NCI-H2029 treated with DMSO at 0.1 percent for 48 hours (cell line): ENCODE measurements at regions not wholly inside any gene's neighbourhood (a gene's known extent, or its start where the extent isn't known, plus 50 kb on each side); places are given as distances from the start of the nearest gene placed in this dataset.
"Not testable (repeated sequence)": the region's sequence is repeated elsewhere in the genome, so short reads cannot be mapped to it uniquely, and the experiment has no call there.

Source experiments
- DNase-seq: peaks from one replicate; lab custom pipeline; 2025; lab: John Stamatoyannopoulos, UW

DNA sequence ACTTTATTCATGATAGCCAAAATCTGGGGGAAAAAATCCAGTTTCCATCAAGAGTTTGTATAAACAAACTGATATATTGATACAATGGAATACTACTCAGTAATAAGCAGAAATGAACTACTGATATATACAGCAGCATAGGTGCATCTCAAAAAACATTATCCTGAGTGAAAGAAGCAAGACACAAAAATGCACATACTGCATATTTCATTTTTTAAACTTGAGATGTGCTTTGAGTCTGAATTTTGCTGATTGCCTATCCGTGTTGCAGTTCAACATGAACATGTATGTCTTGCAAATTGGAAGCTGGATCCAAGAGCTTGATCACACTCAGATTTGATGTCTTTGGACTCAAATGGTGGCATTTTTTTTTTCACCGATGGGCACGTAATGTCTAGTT is 132.4 kb downstream of the TSEN15 start:
- no peak for DNase-seq

DNA sequence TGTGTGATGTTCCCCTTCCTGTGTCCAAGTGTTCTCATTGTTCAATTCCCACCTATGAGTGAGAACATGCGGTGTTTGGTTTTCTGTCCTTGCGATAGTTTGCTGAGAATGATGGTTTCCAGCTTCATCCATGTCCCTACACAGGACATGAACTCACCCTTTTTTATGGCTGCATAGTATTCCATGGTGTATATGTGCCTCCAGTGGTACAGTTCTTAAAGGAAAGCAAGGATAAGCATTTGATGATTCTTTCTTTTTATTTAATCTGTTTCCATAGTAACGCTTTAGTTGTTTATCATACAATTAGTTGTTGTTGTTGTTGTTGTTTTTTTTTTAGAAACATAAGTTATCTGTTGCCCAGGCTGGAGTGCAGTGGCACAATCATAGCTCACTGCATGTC is 133.1 kb downstream of the TSEN15 start:
- not testable (repeated sequence) for DNase-seq

DNA sequence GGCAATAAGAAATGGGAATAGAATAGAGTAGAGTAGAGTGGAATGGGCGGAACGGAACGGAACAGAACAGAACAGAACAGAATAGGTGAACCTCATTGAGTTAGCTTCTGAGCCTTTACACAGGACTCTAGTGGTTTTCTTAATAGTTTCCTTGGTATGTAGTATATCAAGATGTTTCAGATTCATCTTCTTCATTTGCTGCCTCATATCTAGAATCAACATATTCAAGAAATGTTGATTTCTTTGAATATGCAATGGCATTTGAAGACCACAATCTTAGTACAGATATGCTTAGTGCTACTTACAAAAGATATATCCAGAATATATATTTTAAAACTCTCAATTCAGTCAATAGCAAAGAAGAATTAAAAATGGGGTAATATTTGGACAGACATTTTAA is 133.8 kb downstream of the TSEN15 start:
- no peak for DNase-seq

DNA sequence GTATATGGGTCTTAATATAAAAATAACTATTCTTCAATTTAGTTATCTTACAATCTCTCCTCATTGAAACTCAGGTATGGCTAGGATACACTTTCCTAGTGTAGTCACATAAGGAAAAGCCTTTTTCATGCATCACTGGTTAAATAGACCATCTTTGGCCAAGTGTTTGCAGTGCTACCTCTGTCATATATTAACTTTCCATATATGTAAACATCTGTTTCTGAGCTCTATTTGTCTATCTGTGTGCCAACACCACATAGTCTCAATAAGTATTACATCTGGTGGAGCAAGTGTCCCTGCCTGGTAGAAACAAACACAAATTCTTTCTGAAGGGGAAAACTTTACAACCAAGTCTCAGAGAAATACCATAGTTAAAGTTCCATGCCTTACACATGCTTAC is 134.6 kb downstream of the TSEN15 start:
- no peak for DNase-seq

DNA sequence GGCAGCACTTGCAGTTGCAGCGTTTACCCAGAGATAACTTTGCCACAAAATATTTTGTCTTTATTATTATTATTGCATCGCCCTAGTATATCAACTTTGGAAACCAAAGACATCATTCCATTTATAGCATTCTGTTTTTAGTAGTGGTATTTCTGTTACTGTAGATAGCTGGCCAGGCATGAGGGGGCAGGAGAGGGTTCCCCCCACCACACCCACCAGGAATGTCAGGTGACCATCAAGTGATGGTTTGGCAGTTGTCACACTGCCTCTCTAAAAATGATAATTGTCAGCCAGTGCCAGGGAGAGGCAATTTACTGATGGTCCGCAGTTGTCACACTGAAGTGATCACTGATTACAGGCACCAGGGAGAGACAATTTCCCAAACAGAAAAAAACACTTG is 135.6 kb downstream of the TSEN15 start:
- DNase-seq, result no peak

DNA sequence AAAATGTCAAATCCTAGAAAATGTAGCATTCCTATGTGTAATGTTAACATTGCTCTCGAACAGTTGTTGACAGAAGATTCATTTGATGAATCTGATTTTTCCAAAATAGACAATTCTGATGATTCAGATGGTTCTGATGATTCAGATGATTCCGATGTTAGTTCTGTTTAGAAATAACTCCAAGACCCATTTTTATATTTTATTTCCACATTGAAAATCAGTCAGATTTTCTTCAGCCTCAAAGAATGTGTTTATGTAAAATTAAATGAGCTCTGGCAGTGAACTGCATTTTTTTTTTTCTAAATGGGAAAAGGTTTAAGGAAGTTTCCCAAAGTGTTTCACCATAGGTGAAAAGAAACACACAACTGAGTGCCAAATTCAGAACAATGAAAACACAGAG is 136.5 kb downstream of the TSEN15 start:
- DNase-seq, result no peak

DNA sequence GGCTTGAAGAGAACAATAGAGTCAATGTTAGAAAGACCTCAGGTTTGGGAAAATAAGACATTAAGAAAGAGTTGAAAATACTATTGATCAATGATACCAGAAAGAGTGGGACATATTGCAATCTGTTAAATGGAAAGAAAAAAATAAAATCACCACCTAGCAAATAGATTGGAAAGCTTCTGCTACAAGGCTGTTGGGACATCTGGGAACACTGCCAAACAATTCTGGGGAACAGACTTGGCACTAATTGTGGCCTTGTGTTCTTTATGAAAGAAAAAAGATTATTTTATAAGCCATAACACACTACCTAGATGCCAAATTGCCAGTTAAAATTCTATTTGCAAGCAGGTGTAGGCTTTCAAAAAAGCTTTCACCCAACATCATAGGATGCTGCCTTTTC is 137.8 kb downstream of the TSEN15 start:
- no peak for DNase-seq

DNA sequence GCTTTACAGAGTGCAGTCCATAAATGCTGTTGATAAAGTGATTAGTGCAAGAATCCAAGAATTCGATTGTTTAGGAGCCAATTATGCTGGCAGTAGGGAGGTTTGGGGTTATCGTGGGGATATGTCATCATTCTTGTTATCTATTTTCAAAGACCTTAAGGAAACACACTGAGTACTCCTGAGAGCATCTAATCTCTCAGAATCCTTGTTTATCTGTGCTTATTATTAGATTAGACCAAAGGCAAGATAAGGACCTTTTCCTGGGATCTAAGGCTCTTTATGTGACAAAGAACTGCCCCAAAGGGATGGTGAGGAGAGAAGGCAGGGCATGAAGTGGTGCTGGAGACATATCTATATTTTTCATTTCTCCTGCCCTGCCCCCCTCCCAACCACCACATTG is 139.1 kb downstream of the TSEN15 start:
- no peak for DNase-seq

DNA sequence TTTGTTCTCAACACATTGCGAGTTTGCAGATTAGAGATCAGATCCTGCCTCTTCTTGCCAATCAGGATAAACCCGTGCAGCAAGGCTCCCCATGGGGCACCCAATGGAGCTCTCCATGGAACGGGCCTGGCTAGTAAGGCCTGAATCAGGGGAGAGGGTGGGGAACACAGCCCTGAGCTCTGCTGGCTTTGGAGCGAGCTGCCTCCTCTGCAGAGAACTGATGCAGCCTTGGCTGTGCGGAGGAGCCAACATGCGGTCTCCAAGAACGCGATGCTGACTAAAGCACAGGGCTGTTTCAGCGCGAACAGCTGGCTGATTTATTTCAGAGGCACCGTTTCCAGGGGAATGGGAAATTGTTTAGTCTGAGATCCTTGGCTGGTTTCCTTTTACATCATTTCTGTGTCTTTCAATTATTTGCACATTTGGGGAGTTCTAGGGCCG is 139.7 kb downstream of the TSEN15 start:
- DNase-seq, result no peak

DNA sequence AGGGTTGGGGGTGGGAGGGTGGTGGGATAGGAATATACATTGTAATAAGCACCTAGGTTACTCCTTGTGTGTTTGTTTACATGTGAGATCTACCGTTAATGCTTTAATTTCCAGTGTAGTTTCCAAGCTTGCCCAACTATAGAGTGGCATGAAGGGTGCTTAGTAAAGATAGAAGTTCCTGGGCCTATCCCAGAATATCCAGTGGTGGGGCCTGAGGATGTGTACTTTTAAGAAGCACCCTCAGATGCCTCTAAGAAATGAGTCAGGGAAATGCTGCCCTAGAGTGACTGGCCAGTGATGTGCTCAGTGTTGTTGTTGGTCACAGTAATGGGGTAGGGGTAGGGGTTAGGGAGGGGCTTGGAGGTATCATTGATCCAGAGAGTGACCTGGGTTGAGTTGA is 141.3 kb downstream of the TSEN15 start:
- DNase-seq, result no peak

DNA sequence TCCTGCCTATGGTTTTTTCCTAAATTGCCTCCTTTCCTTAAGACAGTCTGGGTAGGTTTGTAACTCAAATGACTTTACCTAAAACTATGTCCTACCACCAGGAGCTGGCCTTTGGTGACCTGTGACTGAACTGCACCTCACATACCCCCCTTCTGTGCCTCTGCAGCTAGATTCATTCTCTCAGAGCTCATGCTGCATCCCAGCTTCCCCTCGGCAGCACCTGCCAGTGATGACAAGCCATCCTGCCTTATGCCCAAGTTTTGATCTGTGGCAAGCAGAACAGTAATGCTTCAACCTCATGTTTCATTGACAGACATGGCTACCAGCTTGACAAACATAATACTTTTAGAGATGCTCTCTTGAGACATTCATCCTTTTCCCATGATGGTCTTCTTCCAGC is 141.9 kb downstream of the TSEN15 start:
- DNase-seq, result no peak

DNA sequence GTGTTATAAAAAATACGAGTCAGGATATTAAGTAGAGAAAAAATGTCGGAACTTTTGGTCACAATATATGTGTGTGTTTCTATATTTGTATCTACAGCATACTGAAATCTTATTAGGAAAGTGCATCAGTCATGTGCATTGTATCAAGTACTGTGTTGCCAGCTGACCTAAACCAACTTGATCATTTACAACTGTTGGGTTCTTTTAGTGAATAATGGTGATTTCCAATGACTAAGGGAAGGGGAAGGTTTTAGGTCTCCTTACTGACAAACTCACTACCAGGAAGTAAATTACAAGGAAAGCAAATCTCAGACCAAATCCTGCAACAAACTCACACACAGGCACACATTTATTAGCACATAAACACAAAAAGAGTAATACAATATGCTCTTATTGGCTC is 142.7 kb downstream of the TSEN15 start:
- DNase-seq, result no peak

DNA sequence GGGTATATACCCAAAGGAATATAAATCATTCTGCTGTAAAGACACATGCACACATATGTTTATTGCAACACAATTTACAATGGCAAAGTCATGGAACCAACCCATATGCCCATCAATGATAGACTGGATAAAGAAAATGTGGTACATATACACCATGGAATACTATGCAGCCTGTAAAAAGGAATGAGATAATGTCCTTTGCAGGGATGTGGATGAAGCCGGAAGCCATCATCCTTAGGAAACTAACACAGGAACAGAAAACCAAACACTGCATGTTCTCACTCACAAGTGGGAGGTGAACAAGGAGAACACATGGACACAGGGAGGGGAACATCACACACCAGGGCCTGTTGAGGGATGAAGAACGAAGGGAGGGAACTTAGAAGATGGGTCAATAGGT is 144.2 kb downstream of the TSEN15 start:
- DNase-seq, result not testable (repeated sequence)

DNA sequence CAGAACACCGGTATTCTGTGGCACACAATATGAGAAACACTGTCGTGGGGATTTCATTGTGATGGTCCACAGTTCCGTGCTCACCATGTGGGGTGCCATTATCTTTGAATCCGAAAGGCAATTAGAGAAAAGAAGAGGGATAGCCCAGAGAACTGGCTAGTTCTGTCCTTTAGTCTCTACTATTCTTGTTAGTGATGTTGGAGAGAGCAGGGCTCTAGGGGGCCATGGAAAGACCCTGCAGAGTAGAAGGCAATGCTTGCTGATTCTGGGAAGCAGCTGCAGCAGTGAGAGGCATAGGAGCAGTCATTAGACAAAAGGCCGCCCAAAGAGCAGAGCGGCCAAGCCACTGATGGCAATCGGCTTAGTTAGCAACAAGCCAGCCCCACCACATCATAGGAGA is 146.3 kb downstream of the TSEN15 start:
- no peak for DNase-seq

DNA sequence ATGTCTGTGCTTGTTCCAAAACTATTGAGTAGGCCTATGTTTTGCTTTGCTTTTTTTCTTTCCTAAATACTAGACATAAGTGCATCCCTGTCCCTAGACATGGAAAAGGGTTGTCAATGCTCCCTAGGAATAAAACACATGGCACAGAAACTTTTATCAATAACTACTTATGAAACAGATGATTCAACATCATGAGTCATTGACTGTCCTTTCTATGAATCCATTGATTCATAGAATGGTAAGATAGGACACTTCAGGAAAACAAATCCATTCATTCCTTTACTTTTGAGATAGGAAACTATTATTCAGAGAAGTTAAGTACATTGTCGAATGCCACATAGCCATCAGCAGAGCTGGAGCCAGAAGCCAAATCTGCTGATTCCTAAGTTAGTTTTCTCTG is 147.5 kb downstream of the TSEN15 start:
- no peak for DNase-seq

DNA sequence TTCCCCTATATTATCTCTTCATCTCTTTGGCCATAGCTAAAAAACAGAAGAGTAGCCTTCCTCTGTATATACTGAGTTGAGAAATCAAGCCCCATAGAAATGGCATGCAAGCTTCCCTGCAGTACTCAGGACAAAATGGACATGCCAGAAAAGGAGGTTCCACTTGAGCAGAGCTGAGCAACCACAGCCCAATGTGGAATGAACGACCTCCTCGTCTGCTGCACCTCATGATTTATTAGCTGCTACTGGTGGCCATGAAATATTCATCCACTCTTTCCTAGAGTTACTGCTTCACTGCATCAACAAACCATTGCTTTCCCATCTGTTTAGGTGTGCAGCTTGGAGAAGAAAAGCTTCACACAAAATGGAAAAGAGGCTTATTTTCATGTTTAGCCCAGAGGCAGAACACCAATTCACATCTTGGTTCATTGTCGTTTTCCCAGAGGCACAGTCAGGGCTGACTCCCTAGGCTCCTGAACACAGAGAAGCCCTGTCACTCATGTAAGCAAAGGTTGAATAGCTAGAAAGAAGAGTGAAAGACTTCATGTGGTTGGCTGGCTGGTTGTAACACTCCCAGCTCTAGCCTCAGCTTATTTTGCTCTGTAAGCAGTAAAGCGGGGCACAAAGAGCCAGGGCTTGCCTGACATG is 148.0 kb downstream of the TSEN15 start:
- DNase-seq, result no peak

DNA sequence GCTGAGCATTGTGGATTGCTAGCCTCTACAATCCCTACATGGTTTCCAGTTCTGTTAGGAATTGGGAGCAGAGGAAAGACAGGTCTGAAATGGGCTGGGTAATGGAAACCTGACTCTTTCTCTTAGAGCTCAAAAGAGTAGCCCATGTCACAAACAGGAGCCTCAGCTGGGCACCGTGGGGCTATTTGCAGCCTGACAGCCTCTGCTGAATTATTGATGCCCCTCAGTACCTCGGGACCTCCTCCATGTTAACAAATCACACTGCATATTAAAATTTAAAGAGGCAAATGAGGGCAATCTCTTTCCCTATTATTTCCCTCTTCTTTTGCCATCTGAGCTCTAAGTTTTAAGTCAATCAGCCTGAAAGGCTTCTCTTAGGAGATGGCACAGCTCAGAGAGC is 157.1 kb downstream of the TSEN15 start:
- DNase-seq, result no peak

DNA sequence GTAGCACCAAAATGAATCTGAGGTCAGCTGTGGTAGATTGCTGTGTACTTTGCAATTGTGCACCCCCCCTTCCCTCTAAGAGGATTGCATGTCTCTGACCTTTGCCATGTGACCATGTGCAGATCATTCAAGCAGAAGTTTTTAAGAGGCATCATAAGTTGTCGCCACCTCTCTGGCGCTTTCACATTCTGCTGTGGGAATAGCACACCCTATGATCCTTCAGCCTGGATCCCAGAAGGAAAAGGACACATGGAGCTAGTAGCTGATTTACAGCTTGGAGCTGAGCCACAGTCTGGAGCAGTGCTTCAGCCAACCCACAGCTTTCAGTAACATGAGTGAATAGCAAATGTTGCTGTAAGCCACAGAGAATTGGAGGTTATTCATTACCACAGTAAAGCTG is 158.5 kb downstream of the TSEN15 start:
- DNase-seq, result no peak

DNA sequence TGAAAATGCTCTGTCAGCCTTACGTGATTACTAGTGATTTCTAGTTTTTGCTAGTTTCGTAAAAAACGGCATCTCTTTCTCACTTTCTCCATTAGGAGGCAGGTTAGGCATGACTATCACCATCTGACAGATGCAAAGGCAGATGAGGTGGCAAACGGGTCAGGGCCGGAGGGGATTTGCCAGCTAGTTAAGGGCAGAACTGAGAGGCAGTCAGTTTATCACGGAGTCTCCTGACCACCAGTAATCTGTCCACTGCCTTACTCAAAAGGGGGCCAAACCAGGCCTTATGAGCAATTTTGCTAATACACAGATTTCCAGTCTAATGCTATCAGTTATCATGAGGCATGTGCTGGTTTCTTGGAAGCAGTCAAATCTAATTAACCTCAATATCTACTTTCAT is 159.3 kb downstream of the TSEN15 start:
- DNase-seq, result no peak

DNA sequence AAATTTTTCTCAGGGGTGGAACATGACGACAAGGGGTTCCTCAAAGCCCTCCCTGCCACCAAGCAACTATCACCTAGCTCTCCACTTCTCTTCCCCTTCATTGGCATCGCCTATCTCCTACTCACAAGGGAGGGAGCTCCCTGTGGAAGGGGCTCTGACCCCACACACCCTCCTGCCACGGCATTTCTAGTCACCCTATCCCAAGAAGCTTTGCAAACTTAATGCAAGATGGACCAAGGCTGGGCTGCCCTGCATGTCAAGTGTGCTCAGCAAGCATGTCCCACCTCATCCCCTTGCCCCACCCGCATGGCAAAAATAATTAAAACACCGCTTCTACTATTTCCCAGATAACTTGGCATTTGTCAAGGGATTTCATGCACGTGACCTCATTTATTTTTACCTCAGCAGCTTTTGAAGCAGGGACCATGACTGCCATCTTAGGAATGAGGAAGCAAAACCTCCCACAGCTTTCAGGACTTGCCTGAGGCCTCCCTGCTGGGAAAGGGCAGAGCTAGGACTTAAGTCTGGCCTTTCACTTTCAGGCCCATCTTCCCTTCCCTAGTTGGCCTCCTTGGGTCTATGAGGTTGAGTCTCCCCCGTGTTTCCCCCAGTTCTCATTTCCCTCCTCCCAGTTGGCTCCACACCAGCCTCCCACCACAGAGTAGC is 161.3 kb downstream of the TSEN15 start:
- no peak for DNase-seq

DNA sequence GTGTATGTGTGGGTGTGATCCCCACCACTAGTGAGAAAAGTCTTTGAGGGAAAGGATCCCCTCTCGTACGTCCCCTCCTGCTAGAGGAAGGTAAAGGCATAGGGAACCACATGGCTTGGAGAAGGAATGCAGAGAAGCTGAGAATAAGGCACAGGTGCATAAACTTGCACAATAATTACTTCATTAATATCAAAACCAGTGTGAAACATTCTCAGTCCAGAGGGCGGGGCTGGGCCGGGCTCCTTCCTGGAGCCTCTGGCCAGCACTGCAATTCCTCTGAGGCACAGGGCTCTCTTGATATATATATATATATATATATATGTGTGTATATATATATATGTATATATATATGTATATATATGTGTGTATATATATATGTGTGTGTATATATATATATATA is 162.6 kb downstream of the TSEN15 start:
- DNase-seq, result no peak

DNA sequence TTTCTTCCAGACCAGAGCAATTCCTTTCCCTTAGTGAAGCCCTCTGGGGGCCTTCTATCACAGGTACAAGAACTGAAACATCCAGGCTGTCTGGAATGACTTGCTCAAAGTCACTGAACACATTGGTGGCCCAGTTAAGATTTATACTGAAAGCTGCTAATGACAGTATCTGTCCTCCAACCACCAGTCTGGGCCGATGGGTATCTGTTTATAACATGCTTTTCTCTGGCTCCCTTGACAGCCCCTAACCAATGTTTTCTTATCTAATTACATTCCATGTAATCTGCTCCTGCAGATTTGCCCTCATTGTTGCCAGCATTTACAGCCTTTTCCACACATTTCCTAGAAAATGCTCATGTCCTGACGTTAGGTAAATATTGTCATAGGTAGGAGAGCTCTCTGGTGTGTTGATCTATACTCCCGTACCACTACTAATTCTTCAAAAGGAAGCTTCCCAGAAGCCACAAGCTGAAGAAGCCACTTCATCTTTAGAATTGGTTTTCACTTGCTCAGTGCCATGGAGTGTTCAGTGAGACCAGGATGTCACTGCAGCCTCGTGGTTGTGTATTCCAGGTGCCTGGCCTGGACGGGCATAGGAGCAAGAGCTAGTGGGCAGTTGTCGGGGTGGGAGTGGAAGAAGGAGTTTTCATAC is 163.9 kb downstream of the TSEN15 start:
- peak; percentile 2 for DNase-seq

DNA sequence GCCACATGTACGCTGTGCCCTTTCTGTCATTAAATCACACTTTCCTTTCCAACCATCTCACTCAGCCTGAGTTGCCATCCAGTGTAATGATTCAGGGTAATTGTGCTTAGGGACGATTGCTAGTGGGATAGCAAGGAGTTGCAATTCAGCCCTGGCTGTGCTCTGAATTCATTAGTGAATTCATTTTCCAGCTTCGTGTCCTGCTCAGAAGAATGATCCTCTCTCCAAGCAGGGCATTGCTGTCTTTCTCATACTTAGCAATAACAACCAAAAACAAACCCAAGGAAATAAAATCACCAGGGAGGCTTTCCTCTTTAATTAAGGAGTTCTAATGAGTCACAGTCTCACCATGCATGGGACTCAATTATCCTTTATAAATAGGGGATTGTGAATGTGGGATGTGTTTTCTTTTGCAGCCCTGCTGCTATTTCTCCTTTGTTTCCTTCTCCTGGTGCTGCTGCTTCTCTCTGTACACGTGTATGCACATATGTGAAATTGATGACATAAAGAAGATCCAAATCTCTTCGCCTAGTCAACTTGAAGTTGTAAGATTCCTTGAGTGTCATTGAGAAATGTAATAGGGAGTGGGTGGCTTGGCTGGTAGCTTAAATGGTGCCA is 167.0 kb downstream of the TSEN15 start:
- DNase-seq, result no peak
